GM12878 (cell line): ENCODE measurements at regions not wholly inside any gene's neighbourhood (a gene's known extent, or its start where the extent isn't known, plus 50 kb on each side); places are given as distances from the start of the nearest gene placed in this dataset.

Experiments
- CHD2 ChIP-seq: IDR thresholded peaks from 2 replicates; pipeline ENCODE4 v1.6.1; 2011; ENCODE audit warnings: low read depth, low read length, improper control_type of control experiment, borderline replicate concordance
- CUX1 ChIP-seq: IDR thresholded peaks from 2 replicates; pipeline ENCODE4 v1.6.1; 2012; ENCODE audit warnings: improper control_type of control experiment, low read depth, low read length; ENCODE audit not compliant: insufficient replicate concordance
- FOS ChIP-seq: IDR thresholded peaks from 3 replicates; pipeline ENCODE4 v1.6.1; 2011; ENCODE audit warnings: borderline replicate concordance; ENCODE audit not compliant: insufficient read length; ENCODE audit errors: extremely low read depth
- FOXM1 ChIP-seq: IDR thresholded peaks from 2 replicates; pipeline ENCODE4 v1.6.1; 2012; ENCODE audit warnings: low read depth, mild to moderate bottlenecking, inconsistent platforms, low read length, moderate library complexity
- GABPA ChIP-seq: IDR thresholded peaks from 2 replicates; pipeline ENCODE4 v1.6.1; 2014; ENCODE audit warnings: antibody characterized with exemption, low read depth, mild to moderate bottlenecking, inconsistent platforms
- MXI1 ChIP-seq: fragments of 150-350 bp; IDR thresholded peaks from 2 replicates; pipeline ENCODE4 v1.6.1; 2011; ENCODE audit warnings: low read depth, mild to moderate bottlenecking, inconsistent platforms, low read length, improper control_type of control experiment
- NBN ChIP-seq: fragments of 450-650 bp; IDR thresholded peaks from 2 replicates; pipeline ENCODE4 v1.6.1; 2016
- NFIC ChIP-seq: IDR thresholded peaks from 2 replicates; pipeline ENCODE4 v1.6.1; 2012; ENCODE audit warnings: low read depth, mild to moderate bottlenecking, inconsistent platforms, low read length, moderate library complexity
- PKNOX1 ChIP-seq: fragments of 450-650 bp; IDR thresholded peaks from 2 replicates; pipeline ENCODE4 v1.6.1; 2016; ENCODE audit warnings: mild to moderate bottlenecking
- RAD21 ChIP-seq: IDR thresholded peaks from 2 replicates; pipeline ENCODE4 v1.6.1; 2011; ENCODE audit warnings: mild to moderate bottlenecking, low read depth, low read length, moderate library complexity; ENCODE audit not compliant: insufficient read depth
- RELA ChIP-seq: fragments of 450-650 bp; IDR thresholded peaks from 2 replicates; pipeline ENCODE4 v1.8.0; 2014; ENCODE audit warnings: borderline replicate concordance; ENCODE audit not compliant: partially characterized antibody
- REST ChIP-seq: IDR thresholded peaks from 2 replicates; pipeline ENCODE4 v1.6.1; 2012; ENCODE audit warnings: mild to moderate bottlenecking, low read depth, low read length
- SIN3A ChIP-seq: IDR thresholded peaks from 2 replicates; pipeline ENCODE4 v1.6.1; 2012; ENCODE audit warnings: low read depth, low read length, improper control_type of control experiment
- SUZ12 ChIP-seq: fragments of 200-600 bp; sonication (generic); IDR thresholded peaks from one replicate; pipeline ENCODE4 v1.6.1; 2018; ENCODE audit warnings: antibody characterized with exemption, mild to moderate bottlenecking; ENCODE audit not compliant: unreplicated experiment
- TCF3 ChIP-seq: IDR thresholded peaks from 2 replicates; pipeline ENCODE4 v1.6.1; 2012; ENCODE audit warnings: low read depth, mild to moderate bottlenecking, low read length, borderline replicate concordance; ENCODE audit not compliant: insufficient read depth
- ZNF274 ChIP-seq: IDR thresholded peaks from one replicate; pipeline ENCODE4 v1.8.0; 2011; ENCODE audit not compliant: insufficient read length, insufficient read depth

GRCh38 chr1:25033828-25034705 lies 104.0 kb upstream of the RUNX3 start (continued):
- TF ChIP-seq REST, result 0 out of 2 replicates have a peak, but pooled peaks have one; percentile 31
- TF ChIP-seq SUZ12, result no peak
- no peak for TF ChIP-seq CUX1
- no peak for TF ChIP-seq NFIC
- TF ChIP-seq FOS, result no peak
- peak; percentile 73; the same call in 1 of the 2 replicates for TF ChIP-seq CHD2
- TF ChIP-seq MXI1, result peak; percentile 38; the same call in 1 of the 2 replicates
- no peak for TF ChIP-seq SIN3A
- peak; percentile 12 for TF ChIP-seq RELA
- no peak for TF ChIP-seq FOXM1
- TF ChIP-seq ZNF274, result no peak
- no peak for TF ChIP-seq GABPA
- no peak for TF ChIP-seq RAD21
- 0 out of 2 replicates have a peak, but pooled peaks have one; percentile 72 for TF ChIP-seq NBN
- TF ChIP-seq TCF3, result peak; percentile 75; the same call in 1 of the 2 replicates
- peak; percentile 43 for TF ChIP-seq PKNOX1
